OCI-LY1 (cell line): ENCODE measurements at regions not wholly inside any gene's neighbourhood (a gene's known extent, or its start where the extent isn't known, plus 50 kb on each side); places are given as distances from the start of the nearest gene placed in this dataset.

Experiments used
- H2AFZ ChIP-seq: fragments of 200-600 bp; sonication (generic), shearing (Covaris generic); 2 replicates; pipeline ENCODE4 v1.6.0; 2014; ENCODE audit warnings: antibody characterized with exemption, mild to moderate bottlenecking, low read length
- H3F3A ChIP-seq: fragments of 200-600 bp; sonication (generic), shearing (Covaris generic); 2 replicates; pipeline ENCODE4 v1.6.0; 2014; ENCODE audit warnings: mild to moderate bottlenecking, antibody characterized with exemption, low read length, moderate library complexity; ENCODE audit not compliant: insufficient read depth
- H3K27ac ChIP-seq: fragments of 200-600 bp; sonication (generic); 2 replicates; pipeline ENCODE4 v1.5.1; 2014; ENCODE audit warnings: low read length, mixed run types, mild to moderate bottlenecking, low read depth; ENCODE audit not compliant: poor library complexity, severe bottlenecking
- H3K27me3 ChIP-seq: fragments of 200-600 bp; sonication (generic); 2 replicates; pipeline ENCODE4 v1.6.0; 2014; ENCODE audit warnings: antibody characterized with exemption, mild to moderate bottlenecking, low read length, moderate library complexity; ENCODE audit not compliant: insufficient read depth
- H3K36me3 ChIP-seq: fragments of 200-600 bp; sonication (generic); 2 replicates; pipeline ENCODE4 v1.6.1; 2014; ENCODE audit warnings: mild to moderate bottlenecking, antibody characterized with exemption, low read length, moderate library complexity, mixed read lengths; ENCODE audit not compliant: insufficient read depth
- H3K4me1 ChIP-seq: fragments of 200-600 bp; sonication (generic); 2 replicates; pipeline ENCODE4 v1.5.1; 2014; ENCODE audit warnings: mild to moderate bottlenecking, low read length, moderate library complexity; ENCODE audit not compliant: insufficient read depth, severe bottlenecking
- H3K4me2 ChIP-seq: fragments of 200-600 bp; sonication (generic), shearing (Covaris generic); 2 replicates; pipeline ENCODE4 v1.6.1; 2014; ENCODE audit warnings: low read length
- H3K4me3 ChIP-seq: fragments of 200-600 bp; sonication (generic); 2 replicates; pipeline ENCODE4 v1.5.1; 2014; ENCODE audit warnings: low read length, low read depth, mild to moderate bottlenecking, mixed read lengths; ENCODE audit not compliant: poor library complexity, severe bottlenecking
- H3K79me2 ChIP-seq: fragments of 200-600 bp; shearing (Covaris generic); 2 replicates; pipeline ENCODE4 v1.6.1; 2016; ENCODE audit warnings: mixed run types, low read length, mixed read lengths; ENCODE audit not compliant: insufficient read depth
- H3K9ac ChIP-seq: fragments of 200-600 bp; sonication (generic), shearing (Covaris generic); 2 replicates; pipeline ENCODE4 v1.6.1; 2014; ENCODE audit warnings: mild to moderate bottlenecking, low read length, mixed read lengths
- H3K9me2 ChIP-seq: fragments of 200-600 bp; sonication (generic), shearing (Covaris generic); 2 replicates; pipeline ENCODE4 v1.6.1; 2014; ENCODE audit warnings: low read depth, mild to moderate bottlenecking, low read length, mixed read lengths
- H3K9me3 ChIP-seq: fragments of 200-600 bp; shearing (Covaris generic); 2 replicates; pipeline ENCODE4 v1.6.1; 2014; ENCODE audit warnings: low read length, mixed read lengths
- H4K20me1 ChIP-seq: fragments of 200-600 bp; sonication (generic), shearing (Covaris generic); 2 replicates; pipeline ENCODE4 v1.6.0; 2016; ENCODE audit warnings: mild to moderate bottlenecking, low read length; ENCODE audit not compliant: insufficient read depth
- EZH2 ChIP-seq: fragments of 200-600 bp; sonication (generic), shearing (Covaris generic); IDR thresholded peaks from 2 replicates; pipeline ENCODE4 v1.8.0; 2017; ENCODE audit warnings: borderline replicate concordance, mixed run types, mild to moderate bottlenecking, antibody characterized with exemption, low read length, moderate library complexity, mixed read lengths
- TF ChIP-seq, protein P1 (sequence below): fragments of 200-600 bp; sonication (generic), shearing (Covaris generic); IDR thresholded peaks from 2 replicates; pipeline ENCODE4 v1.5.1; 2017; ENCODE audit warnings: mild to moderate bottlenecking, antibody characterized with exemption, low read length, moderate library complexity, mixed read lengths

DNA sequence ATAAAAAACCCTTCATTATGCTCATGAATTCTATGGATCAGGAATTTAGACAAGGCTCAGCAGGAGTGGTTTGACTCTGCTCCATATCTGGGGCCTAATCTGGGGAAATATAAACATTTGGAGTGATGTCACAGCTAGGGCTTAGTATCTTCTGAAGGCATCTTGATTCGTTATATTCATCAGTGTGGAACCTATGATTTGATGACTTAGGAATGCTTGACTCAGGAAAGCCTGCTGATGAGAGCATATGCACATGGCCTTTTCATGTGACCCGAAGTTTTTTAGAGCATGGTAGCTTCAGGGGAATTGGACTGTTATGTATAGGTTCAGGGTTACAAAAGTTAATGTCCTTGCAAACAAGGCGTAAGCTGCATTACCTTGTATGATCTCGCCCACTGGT is 184.9 kb upstream of the LRRC3B start:
- no peak overlapping the region for H3K9ac ChIP-seq
- TF ChIP-seq, protein P1, sequence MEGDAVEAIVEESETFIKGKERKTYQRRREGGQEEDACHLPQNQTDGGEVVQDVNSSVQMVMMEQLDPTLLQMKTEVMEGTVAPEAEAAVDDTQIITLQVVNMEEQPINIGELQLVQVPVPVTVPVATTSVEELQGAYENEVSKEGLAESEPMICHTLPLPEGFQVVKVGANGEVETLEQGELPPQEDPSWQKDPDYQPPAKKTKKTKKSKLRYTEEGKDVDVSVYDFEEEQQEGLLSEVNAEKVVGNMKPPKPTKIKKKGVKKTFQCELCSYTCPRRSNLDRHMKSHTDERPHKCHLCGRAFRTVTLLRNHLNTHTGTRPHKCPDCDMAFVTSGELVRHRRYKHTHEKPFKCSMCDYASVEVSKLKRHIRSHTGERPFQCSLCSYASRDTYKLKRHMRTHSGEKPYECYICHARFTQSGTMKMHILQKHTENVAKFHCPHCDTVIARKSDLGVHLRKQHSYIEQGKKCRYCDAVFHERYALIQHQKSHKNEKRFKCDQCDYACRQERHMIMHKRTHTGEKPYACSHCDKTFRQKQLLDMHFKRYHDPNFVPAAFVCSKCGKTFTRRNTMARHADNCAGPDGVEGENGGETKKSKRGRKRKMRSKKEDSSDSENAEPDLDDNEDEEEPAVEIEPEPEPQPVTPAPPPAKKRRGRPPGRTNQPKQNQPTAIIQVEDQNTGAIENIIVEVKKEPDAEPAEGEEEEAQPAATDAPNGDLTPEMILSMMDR = no peak
- TF ChIP-seq EZH2 = no peak
- H3F3A ChIP-seq = no peaks in the 10 kb centered on the region
- no peaks in the 10 kb centered on the region for H3K79me2 ChIP-seq
- H3K9me3 ChIP-seq = no peaks in the 10 kb centered on the region
- no peaks in the 10 kb centered on the region for H3K4me1 ChIP-seq
- no peaks in the 10 kb centered on the region for H3K27me3 ChIP-seq
- no peak overlapping the region for H3K27ac ChIP-seq
- H3K4me2 ChIP-seq = no peak overlapping the region
- H4K20me1 ChIP-seq = no peaks in the 10 kb centered on the region
- no peaks in the 10 kb centered on the region for H3K36me3 ChIP-seq
- no peak overlapping the region for H3K4me3 ChIP-seq
- no peaks in the 10 kb centered on the region for H3K9me2 ChIP-seq
- H2AFZ ChIP-seq = no peak overlapping the region

GRCh38 chr3:26438325-26438940 is 184.1 kb upstream of the LRRC3B start:
- H3K4me3 ChIP-seq = no peak overlapping the region
- no peak overlapping the region for H3K9ac ChIP-seq
- H3K4me2 ChIP-seq = no peak overlapping the region
- H4K20me1 ChIP-seq = no peaks in the 10 kb centered on the region
- TF ChIP-seq, protein P1 = no peak
- no peak for TF ChIP-seq EZH2
- H2AFZ ChIP-seq = no peak overlapping the region
- no peaks in the 10 kb centered on the region for H3K4me1 ChIP-seq
- no peaks in the 10 kb centered on the region for H3K79me2 ChIP-seq
- H3K9me2 ChIP-seq = no peaks in the 10 kb centered on the region
- H3K36me3 ChIP-seq = no peaks in the 10 kb centered on the region
- no peaks in the 10 kb centered on the region for H3K27me3 ChIP-seq
- H3F3A ChIP-seq = no peaks in the 10 kb centered on the region
- H3K27ac ChIP-seq = no peak overlapping the region
- H3K9me3 ChIP-seq = no peaks in the 10 kb centered on the region

DNA sequence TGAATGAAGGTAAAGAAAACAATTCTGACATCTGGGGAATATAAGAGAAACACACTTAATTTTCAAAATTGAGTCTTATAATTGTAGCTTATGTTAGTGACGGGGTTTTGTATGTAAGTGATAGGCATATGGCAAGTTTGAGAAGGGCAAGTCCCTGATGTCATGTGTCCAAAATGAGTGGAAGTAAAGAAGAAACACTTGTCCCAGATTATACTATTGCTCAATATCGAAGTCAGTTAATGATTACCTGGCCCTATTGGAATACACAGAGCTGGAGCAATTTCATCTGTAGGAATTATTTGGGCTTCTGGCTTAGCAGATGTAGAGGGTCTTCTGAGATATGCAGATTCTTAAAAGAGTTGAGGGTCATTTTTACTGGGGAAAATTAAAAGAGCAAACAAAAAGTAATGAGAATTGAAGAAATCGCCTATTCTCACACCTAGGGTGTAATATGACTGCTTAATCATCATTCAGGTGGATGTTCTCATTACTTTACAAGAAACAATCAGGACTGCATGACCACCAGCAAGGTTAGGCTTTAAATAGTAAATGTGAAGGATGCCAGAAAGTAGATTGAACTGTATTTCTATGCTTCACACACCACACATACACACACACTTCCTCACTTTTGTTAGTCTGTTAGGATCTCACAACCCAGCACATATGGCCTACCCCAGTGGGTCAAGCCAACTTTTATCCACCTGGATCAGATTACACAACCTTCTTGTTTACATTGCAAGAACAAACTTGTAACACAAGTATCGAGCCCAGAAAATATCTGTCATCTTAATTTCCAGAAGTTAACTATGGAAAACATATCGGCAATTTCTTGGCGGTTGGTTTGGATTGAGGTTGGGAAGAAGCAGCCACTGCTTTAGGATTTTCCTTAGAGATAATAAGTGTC is 183.3 kb upstream of the LRRC3B start:
- H3K79me2 ChIP-seq = no peaks in the 10 kb centered on the region
- TF ChIP-seq, protein P1 = no peak
- TF ChIP-seq EZH2 = no peak
- H3K9me2 ChIP-seq = no peaks in the 10 kb centered on the region
- H3F3A ChIP-seq = no peaks in the 10 kb centered on the region
- no peaks in the 10 kb centered on the region for H4K20me1 ChIP-seq
- no peaks in the 10 kb centered on the region for H3K4me1 ChIP-seq
- no peaks in the 10 kb centered on the region for H3K36me3 ChIP-seq
- no peak overlapping the region for H3K4me2 ChIP-seq
- H2AFZ ChIP-seq = no peak overlapping the region
- no peaks in the 10 kb centered on the region for H3K9me3 ChIP-seq
- no peak overlapping the region for H3K4me3 ChIP-seq
- H3K9ac ChIP-seq = no peak overlapping the region
- H3K27ac ChIP-seq = no peak overlapping the region
- H3K27me3 ChIP-seq = no peaks in the 10 kb centered on the region
